Naive B cell (primary cell): ENCODE measurements at regions not wholly inside any gene's neighbourhood (a gene's known extent, or its start where the extent isn't known, plus 50 kb on each side); places are given as distances from the start of the nearest gene placed in this dataset.
A peak's percentile ranks its signal among the peaks of the same experiment; 100 is the strongest.

Source experiments
- ATAC-seq, 2 donors: fragments of 150-1000 bp; cut with Tn5 transposase; 2 replicates each; pipeline ENCODE4 v1.10.0; 2021; ENCODE audit warnings: low read depth in 2 of 2, mild to moderate bottlenecking in 2 of 2, moderate library complexity in 2 of 2
- DNase-seq: peaks from one replicate; pipeline ENCODE4 v3.0.0; 2022
- H3K27ac Mint-ChIP-seq, 6 donors: one replicate each; pipeline ENCODE4 v1.8.0; 2020 to 2022; ENCODE audit warnings: mild to moderate bottlenecking in 6 of 6, mixed read lengths in 6 of 6, moderate library complexity in 5 of 6, inconsistent platforms in 2 of 6
- H3K27me3 Mint-ChIP-seq, 3 donors: one replicate each; pipeline ENCODE4 v1.8.0; 2021 to 2022; ENCODE audit warnings: mixed read lengths in 3 of 3, mild to moderate bottlenecking in 1 of 3
- H3K36me3 Mint-ChIP-seq, 2 donors: one replicate each; pipeline ENCODE4 v1.8.0; 2020 to 2022; ENCODE audit warnings: mixed read lengths in 2 of 2, inconsistent platforms in 1 of 2, mild to moderate bottlenecking in 1 of 2
- H3K4me1 Mint-ChIP-seq, 3 donors: one replicate each; pipeline ENCODE4 v1.8.0; 2020 to 2022; ENCODE audit warnings: mixed read lengths in 3 of 3, inconsistent platforms in 1 of 3, mild to moderate bottlenecking in 1 of 3, moderate library complexity in 1 of 3
- H3K4me3 Mint-ChIP-seq, 8 donors: one replicate each; pipeline ENCODE4 v1.8.0; 2020 to 2022; ENCODE audit warnings: mild to moderate bottlenecking in 8 of 8, mixed read lengths in 8 of 8, moderate library complexity in 8 of 8, inconsistent platforms in 2 of 8
- H3K9me3 Mint-ChIP-seq, 7 donors: one replicate each; pipeline ENCODE4 v1.8.0; 2020 to 2022; ENCODE audit warnings: mixed read lengths in 7 of 7, mild to moderate bottlenecking in 5 of 7, inconsistent platforms in 2 of 7, moderate library complexity in 1 of 7

GRCh38 chr13:84234416-84234815, 352.1 kb upstream of the SLITRK1 start:
- Mint-ChIP-seq H3K9me3 (peaks cover 0 to 2% (median 0%) of the 10 kb centered on the region in 7 donors), H3K27ac (no peak overlapping the region), H3K4me3 (no peak overlapping the region), H3K36me3 (no peaks in the 10 kb centered on the region), H3K27me3 (no peaks in the 10 kb centered on the region), H3K4me1 (no peaks in the 10 kb centered on the region)
- no peak for ATAC-seq
- DNase-seq = no peak

GRCh38 chr13:84230568-84230967, 348.3 kb upstream of the SLITRK1 start:
- Mint-ChIP-seq H3K36me3 (no peaks in the 10 kb centered on the region), H3K27ac (no peak overlapping the region), H3K4me1 (no peaks in the 10 kb centered on the region), H3K4me3 (no peak overlapping the region), H3K27me3 (no peaks in the 10 kb centered on the region), H3K9me3 (peaks cover 0 to 2% (median 0%) of the 10 kb centered on the region in 7 donors)
- ATAC-seq = no peak
- no peak for DNase-seq

GRCh38 chr13:84211048-84211447, 328.8 kb upstream of the SLITRK1 start:
- Mint-ChIP-seq H3K4me1 (no peaks in the 10 kb centered on the region), H3K9me3 (peaks cover 0 to 4% (median 0%) of the 10 kb centered on the region in 7 donors), H3K4me3 (no peak overlapping the region), H3K27me3 (no peaks in the 10 kb centered on the region), H3K36me3 (no peaks in the 10 kb centered on the region), H3K27ac (no peak overlapping the region)
- DNase-seq (no peak), ATAC-seq (no peak)

GRCh38 chr13:84208246-84208910, 326.1 kb upstream of the SLITRK1 start:
- H3K27me3 Mint-ChIP-seq = no peaks in the 10 kb centered on the region
- H3K36me3 Mint-ChIP-seq = no peaks in the 10 kb centered on the region
- peaks cover 0 to 3% (median 0%) of the 10 kb centered on the region in 7 donors for H3K9me3 Mint-ChIP-seq
- H3K4me1 Mint-ChIP-seq = no peaks in the 10 kb centered on the region
- ATAC-seq (no peak), DNase-seq (no peak)
- no peak overlapping the region for H3K4me3 Mint-ChIP-seq
- H3K27ac Mint-ChIP-seq = no peak overlapping the region

GRCh38 chr13:84207509-84207908, 325.2 kb upstream of the SLITRK1 start:
- no peaks in the 10 kb centered on the region for H3K4me1 Mint-ChIP-seq
- no peaks in the 10 kb centered on the region for H3K36me3 Mint-ChIP-seq
- H3K4me3 Mint-ChIP-seq = no peak overlapping the region
- H3K27me3 Mint-ChIP-seq = no peaks in the 10 kb centered on the region
- DNase-seq (no peak), ATAC-seq (no peak)
- peaks cover 0 to 3% (median 0%) of the 10 kb centered on the region in 7 donors for H3K9me3 Mint-ChIP-seq
- no peak overlapping the region for H3K27ac Mint-ChIP-seq

- no peak overlapping the region for H3K4me3 Mint-ChIP-seq
- no peak overlapping the region for H3K27ac Mint-ChIP-seq
- H3K27me3 Mint-ChIP-seq = no peaks in the 10 kb centered on the region
- peaks cover 0 to 8% (median 4%) of the 10 kb centered on the region in 7 donors for H3K9me3 Mint-ChIP-seq
- no peaks in the 10 kb centered on the region for H3K36me3 Mint-ChIP-seq
- no peak for DNase-seq
- no peaks in the 10 kb centered on the region for H3K4me1 Mint-ChIP-seq
- ATAC-seq = no peak
Measured at GRCh38 chr13:84200971-84201370, 318.7 kb upstream of the SLITRK1 start.

- Mint-ChIP-seq H3K9me3 (peaks cover 0 to 6% (median 2%) of the 10 kb centered on the region in 7 donors), H3K27me3 (no peaks in the 10 kb centered on the region), H3K4me3 (no peak overlapping the region), H3K36me3 (no peaks in the 10 kb centered on the region), H3K27ac (no peak overlapping the region), H3K4me1 (no peaks in the 10 kb centered on the region)
- no peak for DNase-seq
- no peak for ATAC-seq
Measured at GRCh38 chr13:84192125-84192524, 309.9 kb upstream of the SLITRK1 start.

GRCh38 chr13:84191139-84191538, 308.9 kb upstream of the SLITRK1 start:
- no peaks in the 10 kb centered on the region for H3K4me1 Mint-ChIP-seq
- H3K9me3 Mint-ChIP-seq = peaks cover 0 to 6% (median 0%) of the 10 kb centered on the region in 7 donors
- no peak overlapping the region for H3K27ac Mint-ChIP-seq
- no peaks in the 10 kb centered on the region for H3K36me3 Mint-ChIP-seq
- DNase-seq = no peak
- no peak overlapping the region for H3K4me3 Mint-ChIP-seq
- H3K27me3 Mint-ChIP-seq = no peaks in the 10 kb centered on the region
- no peak for ATAC-seq

- Mint-ChIP-seq H3K4me1 (no peaks in the 10 kb centered on the region), H3K9me3 (peaks cover 0 to 14% (median 2%) of the 10 kb centered on the region in 7 donors), H3K27ac (no peak overlapping the region), H3K27me3 (no peaks in the 10 kb centered on the region), H3K36me3 (no peaks in the 10 kb centered on the region), H3K4me3 (no peak overlapping the region)
- ATAC-seq (no peak), DNase-seq (no peak)
Measured at GRCh38 chr13:84187626-84188025, 305.4 kb upstream of the SLITRK1 start.

GRCh38 chr13:84139561-84140158, 257.4 kb upstream of the SLITRK1 start:
- H3K4me3 Mint-ChIP-seq = no peak overlapping the region
- H3K27me3 Mint-ChIP-seq = no peaks in the 10 kb centered on the region
- H3K36me3 Mint-ChIP-seq = no peaks in the 10 kb centered on the region
- H3K4me1 Mint-ChIP-seq = peaks cover 4 to 13% (median 12%) of the 10 kb centered on the region in 3 donors
- DNase-seq (no peak), ATAC-seq (no peak)
- no peaks in the 10 kb centered on the region for H3K9me3 Mint-ChIP-seq
- peak overlapping the region in 1 of 6 donors; percentile 4 for H3K27ac Mint-ChIP-seq

- Mint-ChIP-seq H3K4me3 (peak overlapping the region in 7 of 8 donors; percentile 10 to 72 (median 36)), H3K4me1 (peaks cover 4 to 13% (median 12%) of the 10 kb centered on the region in 3 donors), H3K9me3 (no peaks in the 10 kb centered on the region), H3K27me3 (no peaks in the 10 kb centered on the region), H3K36me3 (no peaks in the 10 kb centered on the region), H3K27ac (peak overlapping the region; percentile 7 to 85 (median 28))
- peak; percentile 82 to 94 for ATAC-seq
- peak; percentile 7 for DNase-seq
Measured at GRCh38 chr13:84137292-84137691, 255.0 kb upstream of the SLITRK1 start.

GRCh38 chr13:84136582-84136981, 254.3 kb upstream of the SLITRK1 start:
- Mint-ChIP-seq H3K27me3 (no peaks in the 10 kb centered on the region), H3K4me3 (peak overlapping the region in 2 of 8 donors; percentile 3 to 12), H3K4me1 (peaks cover 4 to 13% (median 12%) of the 10 kb centered on the region in 3 donors), H3K27ac (peak overlapping the region in 3 of 6 donors; percentile 29 to 49 (median 39)), H3K9me3 (no peaks in the 10 kb centered on the region), H3K36me3 (no peaks in the 10 kb centered on the region)
- no peak for DNase-seq
- ATAC-seq = no peak

GRCh38 chr13:84132491-84132890, 250.2 kb upstream of the SLITRK1 start:
- H3K27ac Mint-ChIP-seq = no peak overlapping the region
- no peak overlapping the region for H3K4me3 Mint-ChIP-seq
- ATAC-seq = no peak
- H3K9me3 Mint-ChIP-seq = peaks cover 0 to 4% (median 0%) of the 10 kb centered on the region in 7 donors
- no peaks in the 10 kb centered on the region for H3K27me3 Mint-ChIP-seq
- H3K36me3 Mint-ChIP-seq = no peaks in the 10 kb centered on the region
- H3K4me1 Mint-ChIP-seq = peaks cover 3 to 11% (median 11%) of the 10 kb centered on the region in 3 donors
- no peak for DNase-seq

GRCh38 chr13:84131249-84131648, 249.0 kb upstream of the SLITRK1 start:
- DNase-seq = no peak
- no peak overlapping the region for H3K27ac Mint-ChIP-seq
- no peak for ATAC-seq
- H3K4me1 Mint-ChIP-seq = no peaks in the 10 kb centered on the region
- peaks cover 0 to 4% (median 0%) of the 10 kb centered on the region in 7 donors for H3K9me3 Mint-ChIP-seq
- no peaks in the 10 kb centered on the region for H3K36me3 Mint-ChIP-seq
- no peaks in the 10 kb centered on the region for H3K27me3 Mint-ChIP-seq
- H3K4me3 Mint-ChIP-seq = no peak overlapping the region
